Stimulated activated CD4-positive, alpha-beta T cell treated with anti-CD3 and anti-CD28 coated beads, Interleukin-4, amount 100 ng/mL, for 1 hour (primary cell): ENCODE measurements at regions not wholly inside any gene's neighbourhood (a gene's known extent, or its start where the extent isn't known, plus 50 kb on each side); places are given as distances from the start of the nearest gene placed in this dataset.

Source experiments
- DNase-seq: peaks from one replicate; pipeline ENCODE4 v3.0.0-alpha.2; 2020

GRCh38 chr10:44859546-44860285, 51.4 kb upstream of the TMEM72 start:
- DNase-seq = no peak

DNA sequence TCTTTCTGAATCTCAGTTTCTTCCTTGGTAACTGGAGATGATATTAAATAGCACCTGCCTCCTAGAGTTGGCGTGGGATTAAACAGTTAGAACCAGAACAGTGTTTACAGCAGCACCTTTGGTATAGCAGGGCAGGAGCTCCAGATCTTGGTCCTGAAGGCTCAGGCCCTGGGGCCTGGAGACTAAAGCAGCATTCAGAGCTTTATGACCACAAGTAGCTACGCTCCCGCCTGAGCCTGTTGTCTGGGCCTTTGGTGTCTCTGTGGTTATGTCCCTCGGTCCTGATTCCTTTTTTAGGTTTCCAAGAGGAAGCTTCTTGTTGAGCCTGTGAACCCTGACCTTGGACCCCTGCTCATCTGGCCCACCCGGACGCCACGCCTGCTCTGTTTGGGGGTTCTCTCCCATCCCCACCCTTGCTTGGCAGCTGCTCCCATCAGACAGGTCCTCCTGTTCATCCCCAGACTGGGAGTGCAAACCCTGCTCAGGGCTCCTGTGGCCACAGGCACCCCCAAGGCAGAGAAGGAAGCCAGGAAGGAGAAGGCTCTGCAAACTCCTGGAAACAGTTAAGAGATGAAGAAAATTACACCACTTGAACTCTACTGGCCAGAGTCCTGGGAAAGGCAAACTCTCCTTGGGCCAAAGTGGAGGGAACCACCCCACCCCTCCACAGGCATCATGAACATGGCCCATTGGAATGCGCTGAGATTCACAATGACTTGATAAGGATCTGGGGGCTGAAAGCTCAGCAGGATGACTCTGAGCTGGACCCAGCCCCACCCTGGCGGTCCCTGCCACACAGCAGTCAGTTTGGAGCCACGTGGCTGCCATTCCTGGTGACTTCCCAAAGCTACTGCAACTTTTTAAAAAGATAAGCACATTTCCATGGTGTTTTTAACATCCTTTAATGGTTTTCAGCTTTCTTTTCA, 50.1 kb upstream of the TMEM72 start:
- no peak for DNase-seq
